ENCODE measurements at regions not wholly inside any gene's neighbourhood (a gene's known extent, or its start where the extent isn't known, plus 50 kb on each side); places are given as distances from the start of the nearest gene placed in this dataset.

DNA sequence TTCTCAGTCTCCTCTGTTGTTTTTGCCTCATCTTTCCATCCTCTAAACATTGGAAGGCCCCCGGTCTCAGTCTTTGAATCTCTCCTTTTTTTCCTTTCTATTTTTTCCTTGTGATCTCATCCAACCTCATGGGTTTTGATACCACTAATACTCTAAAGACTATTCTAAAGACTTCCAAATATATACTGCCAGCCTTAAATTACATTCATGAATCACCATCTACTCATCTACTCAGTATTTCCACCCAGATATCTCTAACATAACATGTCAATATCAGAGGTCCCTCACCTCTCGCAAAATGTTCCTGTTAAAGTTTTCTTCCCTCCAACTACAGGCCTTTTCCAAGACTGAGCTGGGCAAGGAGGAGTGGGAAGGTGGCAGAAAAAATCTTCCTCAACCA, 282.5 kb upstream of the TTC14 start:
- H3K4me2 ChIP-seq, result no peak overlapping the region; the same call in 1 of the 2 replicates
- H3K9ac ChIP-seq, result no peak overlapping the region
- no peaks in the 10 kb centered on the region for H3K36me3 ChIP-seq (replicated peaks in 1 of 2; ENCODE audit: control insufficient read depth in 1 of 2, insufficient read depth in 2 of 2, low read length in 1 of 2)
- no peaks in the 10 kb centered on the region for H3K9me2 ChIP-seq
- DNase-seq, result no peak
- no peaks in the 10 kb centered on the region for H3K79me2 ChIP-seq (ENCODE audit: insufficient read depth)
- no peaks in the 10 kb centered on the region for H3K4me1 ChIP-seq (ENCODE audit: control insufficient read depth in 1 of 2, insufficient read depth in 2 of 2, low read depth in 1 of 2, low read length in 1 of 2)
- no peaks in the 10 kb centered on the region for H3F3A ChIP-seq (replicated peaks; ENCODE audit: insufficient read depth)
- ChIA-PET POLR2A (no interaction called here), CTCF (no interaction called here)
- H3K27me3 ChIP-seq (ENCODE audit: insufficient read depth), result no peaks in the 10 kb centered on the region
- no peaks in the 10 kb centered on the region for H4K20me1 ChIP-seq (ENCODE audit: insufficient read depth)
- no peak overlapping the region; a peak in 1 of 4 replicates for H3K27ac ChIP-seq (ENCODE audit: low read depth in 2 of 2, low read length in 1 of 2)
- TF ChIP-seq MEF2A (IDR thresholded peaks at IDR 0.05; ENCODE audit: borderline replicate concordance, low read depth) (no peak), GABPA (IDR thresholded peaks at IDR 0.05; ENCODE audit: low read depth) (no peak)
- WGBS (ENCODE audit: low lambda C conversion rate), result 46% methylated on average over 2 of the region's 2 CpGs
- H3K9me3 ChIP-seq, result no peaks in the 10 kb centered on the region
- H2AFZ ChIP-seq (ENCODE audit: low read depth), result peak overlapping the region; percentile 49; the same call in 1 of the 2 replicates
- H3K4me3 ChIP-seq (ENCODE audit: low read depth in 2 of 2, low read length in 1 of 2), result no peak overlapping the region

DNA sequence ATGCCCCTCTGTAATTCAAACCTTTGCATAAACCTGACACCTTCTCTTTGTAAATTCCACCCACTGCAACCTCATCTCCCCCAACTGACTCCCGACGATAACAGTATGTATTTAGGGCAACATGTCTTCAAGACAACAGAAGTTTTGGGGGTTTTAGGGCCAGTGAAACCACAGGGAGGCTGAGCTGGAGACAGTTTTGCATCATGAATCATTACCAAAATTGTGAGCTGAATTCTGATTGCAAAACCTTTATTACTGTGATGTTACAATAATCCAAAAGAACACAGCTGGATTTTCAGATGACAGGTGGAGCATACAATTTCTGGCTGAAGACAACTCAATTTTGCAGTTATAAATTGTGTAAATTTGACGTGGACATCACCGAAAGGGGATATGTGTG, 281.3 kb upstream of the TTC14 start:
- Histone ChIP-seq H3K9me2 (no peaks in the 10 kb centered on the region), H3K9me3 (no peaks in the 10 kb centered on the region), H3K4me3 (ENCODE audit: low read depth in 2 of 2, low read length in 1 of 2) (no peak overlapping the region), H3K4me1 (ENCODE audit: control insufficient read depth in 1 of 2, insufficient read depth in 2 of 2, low read depth in 1 of 2, low read length in 1 of 2) (no peaks in the 10 kb centered on the region), H3F3A (replicated peaks; ENCODE audit: insufficient read depth) (no peaks in the 10 kb centered on the region), H3K27me3 (ENCODE audit: insufficient read depth) (no peaks in the 10 kb centered on the region), H3K36me3 (replicated peaks in 1 of 2; ENCODE audit: control insufficient read depth in 1 of 2, insufficient read depth in 2 of 2, low read length in 1 of 2) (no peaks in the 10 kb centered on the region), H2AFZ (ENCODE audit: low read depth) (no peak overlapping the region), H4K20me1 (ENCODE audit: insufficient read depth) (no peaks in the 10 kb centered on the region), H3K9ac (no peak overlapping the region), H3K4me2 (no peak overlapping the region), H3K79me2 (ENCODE audit: insufficient read depth) (no peaks in the 10 kb centered on the region), H3K27ac (ENCODE audit: low read depth in 2 of 2, low read length in 1 of 2) (no peak overlapping the region)
- POLR2A ChIA-PET, result no interaction called here
- TF ChIP-seq GABPA (IDR thresholded peaks at IDR 0.05; ENCODE audit: low read depth) (no peak), EZH2phosphoT487 (IDR thresholded peaks at IDR 0.05; ENCODE audit: borderline replicate concordance, low read depth) (no peak), YY1 (IDR thresholded peaks at IDR 0.05; ENCODE audit: low read depth) (no peak), RXRA (IDR thresholded peaks at IDR 0.05; ENCODE audit: borderline replicate concordance, low read depth) (no peak), MEF2A (IDR thresholded peaks at IDR 0.05; ENCODE audit: borderline replicate concordance, low read depth) (no peak)
- TF ChIP-seq, protein P1, sequence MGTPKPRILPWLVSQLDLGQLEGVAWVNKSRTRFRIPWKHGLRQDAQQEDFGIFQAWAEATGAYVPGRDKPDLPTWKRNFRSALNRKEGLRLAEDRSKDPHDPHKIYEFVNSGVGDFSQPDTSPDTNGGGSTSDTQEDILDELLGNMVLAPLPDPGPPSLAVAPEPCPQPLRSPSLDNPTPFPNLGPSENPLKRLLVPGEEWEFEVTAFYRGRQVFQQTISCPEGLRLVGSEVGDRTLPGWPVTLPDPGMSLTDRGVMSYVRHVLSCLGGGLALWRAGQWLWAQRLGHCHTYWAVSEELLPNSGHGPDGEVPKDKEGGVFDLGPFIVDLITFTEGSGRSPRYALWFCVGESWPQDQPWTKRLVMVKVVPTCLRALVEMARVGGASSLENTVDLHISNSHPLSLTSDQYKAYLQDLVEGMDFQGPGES (IDR thresholded peaks at IDR 0.05; ENCODE audit: low read depth, low read length), result no peak
- CTCF ChIA-PET, result interaction anchor here (1.0 kb wide), 1 partner anchor 509 kb away, joined by 4 read pairs; no protein-coding TSS in a partner anchor
- DNase-seq, result no peak
- 40% methylated on average over 4 of the region's 4 CpGs for WGBS (ENCODE audit: low lambda C conversion rate)

DNA sequence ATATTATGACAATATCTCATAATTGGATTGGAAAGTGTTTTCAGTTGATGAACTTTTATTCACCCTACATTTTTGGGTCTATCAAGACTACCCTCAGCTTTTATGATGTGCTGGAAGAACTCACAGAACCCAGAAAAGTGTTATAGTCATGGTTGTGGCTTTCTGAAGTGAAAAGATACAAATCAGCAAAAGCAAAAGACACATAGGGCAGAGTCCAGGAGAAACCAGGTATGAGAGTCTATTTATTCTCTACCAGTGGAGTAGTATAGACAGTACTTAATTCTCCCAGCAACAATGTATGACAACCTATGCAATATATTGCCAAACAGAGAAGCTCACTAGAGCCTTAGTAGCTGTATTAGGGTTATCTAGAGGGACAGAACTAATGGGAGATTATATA, 280.4 kb upstream of the TTC14 start:
- Histone ChIP-seq H3K9me3 (no peaks in the 10 kb centered on the region), H3K27ac (ENCODE audit: low read depth in 2 of 2, low read length in 1 of 2) (no peak overlapping the region), H3K4me1 (ENCODE audit: control insufficient read depth in 1 of 2, insufficient read depth in 2 of 2, low read depth in 1 of 2, low read length in 1 of 2) (no peaks in the 10 kb centered on the region), H3K27me3 (ENCODE audit: insufficient read depth) (no peaks in the 10 kb centered on the region), H3K9me2 (no peaks in the 10 kb centered on the region), H3K4me3 (ENCODE audit: low read depth in 2 of 2, low read length in 1 of 2) (no peak overlapping the region), H3F3A (replicated peaks; ENCODE audit: insufficient read depth) (no peaks in the 10 kb centered on the region), H3K4me2 (no peak overlapping the region), H2AFZ (ENCODE audit: low read depth) (no peak overlapping the region), H4K20me1 (ENCODE audit: insufficient read depth) (no peaks in the 10 kb centered on the region), H3K36me3 (replicated peaks in 1 of 2; ENCODE audit: control insufficient read depth in 1 of 2, insufficient read depth in 2 of 2, low read length in 1 of 2) (no peaks in the 10 kb centered on the region), H3K79me2 (ENCODE audit: insufficient read depth) (no peaks in the 10 kb centered on the region), H3K9ac (no peak overlapping the region)
- ChIA-PET POLR2A (no interaction called here), CTCF (interaction anchor here (1.0 kb wide), 1 partner anchor 510 kb away, joined by 4 read pairs; no protein-coding TSS in a partner anchor)
- no peak for DNase-seq
- TF ChIP-seq RCOR1 (IDR thresholded peaks at IDR 0.05; ENCODE audit: low read length) (no peak), GABPA (IDR thresholded peaks at IDR 0.05; ENCODE audit: low read depth) (no peak), SMC3 (IDR thresholded peaks at IDR 0.05; ENCODE audit: low read depth, low read length) (no peak), TAF1 (IDR thresholded peaks at IDR 0.05; ENCODE audit: borderline replicate concordance, low read depth, low read length) (no peak), SIN3A (IDR thresholded peaks at IDR 0.05; ENCODE audit: borderline replicate concordance, low read depth, low read length) (no peak), MEF2A (IDR thresholded peaks at IDR 0.05; ENCODE audit: borderline replicate concordance, low read depth) (no peak), RFX5 (IDR thresholded peaks at IDR 0.05; ENCODE audit: low read length) (no peak), POLR2AphosphoS5 (IDR thresholded peaks at IDR 0.05; ENCODE audit: low read depth, low read length) (no peak), ELF1 (IDR thresholded peaks at IDR 0.05) (no peak), TCF12 (IDR thresholded peaks at IDR 0.05) (no peak)
- TF ChIP-seq, protein P2, sequence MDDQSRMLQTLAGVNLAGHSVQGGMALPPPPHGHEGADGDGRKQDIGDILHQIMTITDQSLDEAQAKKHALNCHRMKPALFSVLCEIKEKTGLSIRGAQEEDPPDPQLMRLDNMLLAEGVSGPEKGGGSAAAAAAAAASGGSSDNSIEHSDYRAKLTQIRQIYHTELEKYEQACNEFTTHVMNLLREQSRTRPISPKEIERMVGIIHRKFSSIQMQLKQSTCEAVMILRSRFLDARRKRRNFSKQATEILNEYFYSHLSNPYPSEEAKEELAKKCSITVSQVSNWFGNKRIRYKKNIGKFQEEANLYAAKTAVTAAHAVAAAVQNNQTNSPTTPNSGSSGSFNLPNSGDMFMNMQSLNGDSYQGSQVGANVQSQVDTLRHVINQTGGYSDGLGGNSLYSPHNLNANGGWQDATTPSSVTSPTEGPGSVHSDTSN (IDR thresholded peaks at IDR 0.05), result no peak
- TF ChIP-seq, protein P3, sequence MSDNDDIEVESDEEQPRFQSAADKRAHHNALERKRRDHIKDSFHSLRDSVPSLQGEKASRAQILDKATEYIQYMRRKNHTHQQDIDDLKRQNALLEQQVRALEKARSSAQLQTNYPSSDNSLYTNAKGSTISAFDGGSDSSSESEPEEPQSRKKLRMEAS (IDR thresholded peaks at IDR 0.05; ENCODE audit: low read depth), result no peak
- TF ChIP-seq, protein P4, sequence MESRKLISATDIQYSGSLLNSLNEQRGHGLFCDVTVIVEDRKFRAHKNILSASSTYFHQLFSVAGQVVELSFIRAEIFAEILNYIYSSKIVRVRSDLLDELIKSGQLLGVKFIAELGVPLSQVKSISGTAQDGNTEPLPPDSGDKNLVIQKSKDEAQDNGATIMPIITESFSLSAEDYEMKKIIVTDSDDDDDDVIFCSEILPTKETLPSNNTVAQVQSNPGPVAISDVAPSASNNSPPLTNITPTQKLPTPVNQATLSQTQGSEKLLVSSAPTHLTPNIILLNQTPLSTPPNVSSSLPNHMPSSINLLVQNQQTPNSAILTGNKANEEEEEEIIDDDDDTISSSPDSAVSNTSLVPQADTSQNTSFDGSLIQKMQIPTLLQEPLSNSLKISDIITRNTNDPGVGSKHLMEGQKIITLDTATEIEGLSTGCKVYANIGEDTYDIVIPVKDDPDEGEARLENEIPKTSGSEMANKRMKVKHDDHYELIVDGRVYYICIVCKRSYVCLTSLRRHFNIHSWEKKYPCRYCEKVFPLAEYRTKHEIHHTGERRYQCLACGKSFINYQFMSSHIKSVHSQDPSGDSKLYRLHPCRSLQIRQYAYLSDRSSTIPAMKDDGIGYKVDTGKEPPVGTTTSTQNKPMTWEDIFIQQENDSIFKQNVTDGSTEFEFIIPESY (IDR thresholded peaks at IDR 0.05; ENCODE audit: borderline replicate concordance, low read depth), result no peak
- TF ChIP-seq, protein P5, sequence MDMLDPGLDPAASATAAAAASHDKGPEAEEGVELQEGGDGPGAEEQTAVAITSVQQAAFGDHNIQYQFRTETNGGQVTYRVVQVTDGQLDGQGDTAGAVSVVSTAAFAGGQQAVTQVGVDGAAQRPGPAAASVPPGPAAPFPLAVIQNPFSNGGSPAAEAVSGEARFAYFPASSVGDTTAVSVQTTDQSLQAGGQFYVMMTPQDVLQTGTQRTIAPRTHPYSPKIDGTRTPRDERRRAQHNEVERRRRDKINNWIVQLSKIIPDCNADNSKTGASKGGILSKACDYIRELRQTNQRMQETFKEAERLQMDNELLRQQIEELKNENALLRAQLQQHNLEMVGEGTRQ (IDR thresholded peaks at IDR 0.05; ENCODE audit: borderline replicate concordance, low read depth, low read length), result no peak

All from SK-N-SH (cell line).